Posterior cingulate gyrus (tissue), 11 donors: ENCODE measurements at regions not wholly inside any gene's neighbourhood (a gene's known extent, or its start where the extent isn't known, plus 50 kb on each side); places are given as distances from the start of the nearest gene placed in this dataset.

Experiments used
- DNase-seq, 10 donors: peaks; one replicate each; pipeline versions ENCODE4 v3.0.0 to v3.0.0-alpha.2; 2020 to 2021; ENCODE audit warnings: mixed read lengths in 3 of 10
- intact Hi-C: fragments of 100-400 bp; cut with DNase I; formaldehyde crosslinking; loops from one replicate; pipeline ENCODE4 v1.15.1; 2023

DNA sequence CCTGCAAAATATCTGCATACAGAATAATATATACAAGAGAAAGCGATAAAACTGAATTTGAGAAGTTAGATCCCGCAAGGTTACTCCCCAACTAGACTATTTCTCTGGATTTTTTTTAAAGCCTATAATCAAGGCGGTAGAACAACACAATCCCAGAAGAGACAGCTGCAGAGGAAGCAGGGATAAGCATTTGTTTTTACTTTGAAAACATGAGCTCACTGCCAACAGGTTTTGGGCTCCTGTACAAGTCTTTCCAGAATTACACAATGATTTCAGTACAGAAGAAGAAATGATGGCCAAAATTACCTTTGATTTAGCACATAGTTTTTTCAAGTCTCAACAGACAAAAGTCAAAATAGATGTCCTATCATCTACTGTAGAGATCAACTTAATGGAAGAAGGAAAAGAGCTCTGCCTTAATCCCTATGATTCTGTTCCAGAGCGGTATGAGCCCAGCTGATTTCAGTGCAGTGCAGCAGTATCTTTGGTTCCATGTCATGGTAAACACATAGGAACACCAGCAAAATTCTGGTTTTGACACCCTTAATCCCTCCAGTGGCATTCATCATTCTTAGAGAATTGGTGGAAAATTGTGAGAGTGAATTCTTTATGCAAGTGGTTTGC is 304.3 kb downstream of the HDGFL1 start:
- no peak for DNase-seq
- intact Hi-C loops = no loop called here

GRCh38 chr6:22875845-22876244 is 306.5 kb downstream of the HDGFL1 start:
- no peak for DNase-seq
- intact Hi-C loops = no loop called here

DNA sequence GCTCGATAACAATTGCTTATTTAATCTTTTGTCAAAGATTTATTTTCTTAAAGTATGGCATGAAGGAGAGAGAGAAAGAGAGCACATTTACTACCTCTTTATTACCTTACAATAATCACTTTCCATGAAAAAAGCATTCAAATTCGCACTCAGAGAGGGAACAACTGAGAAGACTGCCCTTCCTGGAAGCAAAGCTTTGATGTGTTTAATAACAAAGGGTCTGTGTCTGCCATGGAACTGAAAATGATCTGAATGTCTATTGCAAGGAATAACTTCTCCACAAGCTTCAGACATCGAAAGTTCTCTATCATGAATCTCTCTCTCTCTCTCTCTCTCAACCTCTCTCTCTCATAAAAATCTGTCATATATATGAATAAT is 308.9 kb downstream of the HDGFL1 start:
- no peak for DNase-seq
- intact Hi-C loops = no loop called here

- intact Hi-C loops = no loop called here
- no peak for DNase-seq
These were observed 309.3 kb downstream of the HDGFL1 start for GRCh38 chr6:22878706-22879105.

DNA sequence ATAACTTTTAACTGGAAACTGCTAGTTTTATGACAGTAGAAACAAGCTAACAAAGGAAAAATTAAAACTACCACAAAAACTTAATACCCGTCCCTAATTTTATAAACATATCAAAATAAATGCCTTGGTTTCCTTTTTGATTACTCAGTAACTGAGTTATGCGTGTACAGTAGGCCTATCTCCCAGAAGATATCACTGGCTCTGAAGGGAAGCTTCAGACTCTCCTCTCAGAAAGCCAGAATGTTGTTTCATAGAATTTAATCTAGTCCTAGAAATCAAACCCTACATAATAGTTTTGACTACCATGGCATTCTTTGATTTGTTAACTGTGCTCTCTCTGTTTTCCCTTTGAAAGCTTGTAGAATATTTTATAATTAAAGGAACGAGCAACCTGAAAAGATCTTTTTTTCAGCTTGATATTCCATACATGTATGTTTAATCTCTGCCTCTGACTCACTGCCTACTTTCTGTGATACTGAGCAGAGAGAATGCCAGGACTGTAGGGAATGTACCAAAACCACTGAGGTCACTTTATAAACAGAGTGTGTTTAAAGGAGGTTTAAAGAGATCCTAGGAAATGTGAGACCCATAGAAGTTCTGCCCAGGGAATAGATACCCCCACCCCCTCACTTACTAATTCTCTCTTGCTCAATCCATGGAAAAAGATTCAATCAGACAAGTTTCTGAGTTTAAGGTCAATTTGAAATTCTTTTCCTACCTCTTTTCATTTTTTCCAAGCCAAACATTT is 311.5 kb downstream of the HDGFL1 start:
- intact Hi-C loops = no loop called here
- no peak for DNase-seq

DNA sequence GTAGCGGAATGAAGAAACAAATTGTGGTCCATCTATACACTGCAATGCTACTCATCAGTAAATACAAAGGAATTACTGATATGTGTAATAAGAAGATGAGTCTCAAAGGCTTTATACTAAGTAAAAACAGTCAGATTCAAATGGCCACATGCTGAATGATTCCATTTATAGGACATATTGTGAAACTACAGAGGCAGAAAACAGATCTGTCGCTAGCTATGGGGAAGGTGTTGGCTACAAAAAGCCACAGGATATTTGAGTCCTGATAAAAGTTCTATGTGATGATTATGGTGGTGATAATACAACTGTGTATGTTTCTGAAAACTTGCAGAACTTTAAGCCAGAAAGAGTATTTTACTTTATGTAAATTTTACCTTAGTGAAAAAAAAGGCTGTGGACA is 313.2 kb downstream of the HDGFL1 start:
- intact Hi-C loops = no loop called here

DNA sequence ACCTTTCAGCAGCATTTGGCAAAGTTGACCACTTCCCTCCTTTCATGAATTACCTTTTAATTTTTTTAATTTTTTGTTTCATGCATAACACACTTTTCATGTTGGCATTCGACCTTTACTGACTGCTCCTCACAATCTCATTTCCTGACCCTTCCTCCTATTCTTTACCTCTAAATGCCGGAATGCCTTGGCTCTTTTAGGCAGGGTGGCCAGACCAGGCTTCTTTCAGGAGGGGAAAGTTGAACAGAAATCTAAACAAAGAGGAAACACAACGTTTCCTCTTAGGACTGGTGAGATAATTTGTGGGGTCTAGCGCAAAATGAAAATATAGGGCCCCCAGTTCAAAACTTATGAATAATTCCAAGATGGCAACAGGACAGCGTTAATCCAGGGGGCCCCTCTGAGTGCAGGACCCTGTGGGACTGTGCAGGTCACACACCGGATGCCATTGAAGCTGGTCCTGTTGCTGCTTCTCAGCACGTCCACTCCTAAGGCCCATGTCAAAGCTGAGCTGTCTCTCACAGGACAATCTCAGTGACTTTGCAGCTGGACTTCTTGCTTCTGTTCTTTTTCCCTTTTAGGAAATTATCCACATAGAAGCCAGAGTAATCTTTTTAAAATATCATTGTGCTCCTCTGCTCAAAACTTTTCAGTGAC is 313.8 kb downstream of the HDGFL1 start:
- intact Hi-C loops = no loop called here

More for the DNA sequence above, 313.2 kb downstream of the HDGFL1 start:
- DNase-seq = no peak

GRCh38 chr6:22884456-22884855 is 315.1 kb downstream of the HDGFL1 start:
- DNase-seq = no peak
- intact Hi-C loops = no loop called here

More for the DNA sequence above, 313.8 kb downstream of the HDGFL1 start:
- DNase-seq = no peak

DNA sequence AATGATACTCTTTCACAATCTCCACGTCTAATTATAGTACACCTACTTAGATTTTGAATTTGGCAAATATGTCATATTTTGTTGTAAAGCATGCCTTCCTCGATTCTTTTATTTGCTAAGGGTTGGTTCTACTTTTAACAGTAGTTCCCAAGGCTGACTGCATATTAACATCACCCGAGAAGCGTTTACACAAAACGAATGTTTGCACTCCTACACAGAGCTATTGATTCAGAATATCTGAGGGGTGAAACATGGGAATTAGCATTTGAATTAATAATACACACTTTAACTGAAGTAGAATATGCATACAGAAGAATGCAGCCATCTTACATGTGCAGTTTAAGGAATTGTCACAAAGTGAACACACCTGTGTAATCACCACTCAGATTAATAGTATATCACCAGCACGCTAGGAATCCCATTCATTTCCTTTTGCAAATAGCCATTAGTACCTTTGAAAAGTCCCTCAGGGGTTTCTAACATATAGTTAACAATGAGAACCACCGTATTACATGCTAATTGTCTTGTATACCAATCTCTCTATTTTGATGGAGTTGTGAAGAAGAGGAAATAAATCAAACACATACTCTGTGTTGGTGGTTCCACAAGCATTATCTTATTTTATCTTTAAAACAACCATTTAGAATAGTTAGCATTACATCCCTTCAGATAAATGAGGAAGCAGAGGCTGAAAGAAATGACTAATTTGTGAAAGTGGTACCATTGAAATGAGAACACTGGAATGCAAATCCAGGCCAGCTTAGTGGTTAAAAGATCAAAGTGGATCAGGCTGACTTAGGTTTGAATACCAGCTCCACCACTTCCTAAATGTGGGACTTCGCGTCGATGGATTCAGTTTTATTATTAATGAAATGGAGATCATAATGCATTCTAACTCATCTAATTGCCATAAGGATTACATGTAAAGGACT is 317.6 kb downstream of the HDGFL1 start:
- DNase-seq = no peak

GRCh38 chr6:22888163-22888752 is 318.9 kb downstream of the HDGFL1 start:
- no peak for DNase-seq
- intact Hi-C loops = no loop called here

More for the DNA sequence above, 317.6 kb downstream of the HDGFL1 start:
- intact Hi-C loops = no loop called here

DNA sequence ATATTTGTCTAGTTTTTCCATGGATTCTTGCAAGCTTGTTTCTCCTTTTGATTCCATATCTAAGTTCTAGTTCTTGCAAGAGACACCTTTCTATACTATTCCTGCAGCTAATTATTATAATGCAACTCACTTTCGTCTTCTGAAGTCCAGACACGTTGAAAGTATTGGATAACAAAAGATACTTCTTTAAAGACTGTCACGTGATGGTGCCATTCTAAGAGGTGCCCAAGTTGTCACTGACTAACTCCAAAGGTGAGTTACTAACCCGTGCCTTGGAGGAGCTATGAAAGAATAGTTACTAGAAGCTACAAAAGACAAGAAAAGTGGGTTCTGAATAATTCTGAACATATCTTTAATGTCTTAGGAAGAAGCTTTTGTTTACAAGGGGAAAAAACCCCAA is 322.6 kb downstream of the HDGFL1 start:
- no peak for DNase-seq
- intact Hi-C loops = no loop called here

DNA sequence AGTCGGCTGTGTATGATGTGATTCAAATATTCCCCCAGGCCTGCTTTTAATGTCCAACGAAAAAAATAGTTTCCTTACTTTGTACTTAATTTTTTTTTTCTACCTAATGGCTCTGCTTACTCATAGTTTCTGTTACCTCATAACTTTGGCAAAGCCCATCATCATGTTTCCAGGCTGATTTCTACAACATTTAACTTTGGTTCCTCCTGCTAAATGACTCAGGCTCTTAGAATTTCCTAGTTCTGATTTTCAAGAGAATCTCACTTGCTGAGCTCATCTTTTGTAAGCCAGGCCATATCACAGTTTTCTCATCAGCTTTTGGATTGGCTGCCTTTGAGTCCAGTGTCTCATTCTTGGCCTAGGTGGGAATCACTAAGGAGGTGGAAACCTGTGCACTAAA is 323.1 kb downstream of the HDGFL1 start:
- intact Hi-C loops = no loop called here
- no peak for DNase-seq

DNA sequence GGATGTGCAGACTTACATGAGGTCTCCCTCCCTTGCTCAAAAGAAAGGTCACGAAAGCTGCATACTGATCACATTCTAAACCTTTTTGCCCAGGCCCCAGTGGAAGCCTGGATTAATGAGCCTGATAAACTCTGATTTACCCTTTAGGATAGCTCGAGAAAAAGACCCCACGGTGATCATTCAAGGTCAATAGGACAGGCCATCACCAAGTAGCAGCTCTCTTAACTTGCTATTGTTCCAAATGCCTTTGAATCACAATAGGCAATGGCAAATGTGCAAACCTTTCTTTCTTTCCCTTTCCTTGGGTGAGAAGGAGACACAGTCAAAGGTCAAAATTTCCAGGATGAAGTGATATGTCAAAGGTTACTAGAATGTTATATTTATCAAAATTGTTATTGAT is 327.3 kb downstream of the HDGFL1 start:
- intact Hi-C loops = no loop called here
- no peak for DNase-seq

- no peak for DNase-seq
- intact Hi-C loops = no loop called here
These were observed 330.1 kb downstream of the HDGFL1 start for GRCh38 chr6:22899426-22899825.

DNA sequence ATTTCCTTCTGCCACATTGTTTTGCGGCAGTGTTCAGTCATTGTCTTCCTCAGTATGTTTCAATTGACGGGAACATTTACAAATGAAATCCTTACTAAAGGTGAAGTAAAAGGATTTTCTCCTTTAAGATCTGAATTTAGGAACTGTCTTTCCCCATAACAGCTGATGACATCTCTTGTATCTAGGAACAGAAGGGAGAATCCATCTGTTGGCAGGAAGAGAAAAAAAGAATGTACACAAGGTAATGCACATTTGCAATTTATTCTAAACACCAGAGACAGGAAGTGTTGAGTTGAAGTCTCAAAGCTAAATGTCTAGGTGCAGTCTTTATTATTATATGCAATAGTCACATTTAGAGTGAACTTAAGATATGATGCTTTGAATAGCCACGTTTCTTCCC is 334.5 kb downstream of the HDGFL1 start:
- intact Hi-C loops = no loop called here

DNA sequence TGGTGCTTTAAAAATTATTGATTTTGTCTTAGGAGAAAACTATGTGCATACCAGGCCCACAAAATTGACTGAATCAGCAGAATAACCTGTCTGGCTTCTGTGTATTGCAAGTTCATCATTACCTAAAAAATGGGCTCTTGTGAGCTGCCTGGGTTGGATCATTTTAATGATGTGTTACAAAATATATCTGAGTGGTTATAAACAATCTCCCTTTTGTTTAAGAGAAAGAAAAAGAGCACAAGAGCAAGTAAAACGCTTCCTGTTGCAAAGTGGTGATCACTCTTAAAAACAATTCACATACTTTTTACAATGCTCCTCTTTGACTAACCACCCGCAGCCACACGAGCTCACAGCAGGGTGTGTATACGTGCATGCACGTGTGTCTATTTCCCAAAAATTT is 335.1 kb downstream of the HDGFL1 start:
- no peak for DNase-seq
- intact Hi-C loops = no loop called here

More for the DNA sequence above, 334.5 kb downstream of the HDGFL1 start:
- DNase-seq = no peak

DNA sequence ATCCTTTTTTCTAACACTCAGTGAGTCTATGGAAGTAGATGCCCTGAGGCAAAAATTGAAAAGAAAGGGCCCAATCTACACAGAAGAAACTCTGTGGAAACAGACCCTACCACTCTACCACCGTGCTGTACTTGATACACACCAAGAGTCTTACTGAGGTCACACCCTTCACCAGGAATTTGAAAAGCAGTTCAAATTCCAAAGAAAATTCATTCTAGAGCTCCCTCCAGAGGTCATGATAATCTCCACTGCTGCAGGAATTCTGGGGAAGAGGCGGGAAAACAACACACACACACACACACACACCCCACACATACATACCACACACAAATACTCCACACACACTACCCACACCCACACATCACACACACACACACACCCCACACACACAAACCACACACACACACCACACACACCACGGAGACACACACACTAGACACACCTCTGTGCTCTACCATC is 336.8 kb downstream of the HDGFL1 start:
- no peak for DNase-seq
- intact Hi-C loops = no loop called here

DNA sequence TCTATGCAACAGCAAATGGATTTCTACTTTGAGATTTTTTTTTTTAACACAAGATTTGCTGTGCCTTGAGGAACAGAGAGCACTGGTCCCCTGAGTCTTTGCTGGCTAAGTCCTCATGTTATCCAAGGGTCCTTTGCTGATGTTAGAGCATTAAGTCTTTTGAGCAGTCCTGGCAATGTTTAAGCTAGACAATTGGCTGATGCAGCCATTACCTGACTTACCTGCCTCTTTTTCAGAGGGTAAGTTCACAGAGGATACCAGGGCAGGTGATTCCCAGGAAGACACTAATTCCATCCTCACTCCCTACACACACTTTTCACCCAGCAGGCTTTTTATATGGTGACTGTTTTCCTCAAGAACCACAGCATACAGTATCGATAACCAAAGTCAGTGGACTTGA is 337.7 kb downstream of the HDGFL1 start:
- intact Hi-C loops = no loop called here
- no peak for DNase-seq

GRCh38 chr6:22910370-22910769 is 341.0 kb downstream of the HDGFL1 start:
- DNase-seq = no peak
- intact Hi-C loops = no loop called here

- DNase-seq = no peak
- intact Hi-C loops = no loop called here
These were observed 344.2 kb downstream of the HDGFL1 start for GRCh38 chr6:22913612-22914011.
